GM12878 (cell line): ENCODE measurements at regions not wholly inside any gene's neighbourhood (a gene's known extent, or its start where the extent isn't known, plus 50 kb on each side); places are given as distances from the start of the nearest gene placed in this dataset.
"Not testable (repeated sequence)": the region's sequence is repeated elsewhere in the genome, so short reads cannot be mapped to it uniquely, and the experiment has no call there.

Experiments
- ATAC-seq: fragments of 200-7000 bp; cut with Tn5 transposase; 3 replicates; pipeline ENCODE4 v1.9.1; 2020; ENCODE audit warnings: mild to moderate bottlenecking, moderate library complexity
- BruUV-seq: library from RNA; stranded (reverse); fragments of 400-500 nt; replicated peaks from 2 replicates; lab custom pipeline; 2021; lab: Mats Ljungman, UMichigan
- CTCF ChIA-PET: fragments of 300-600 bp; sonication (Branson Sonifier 250); formaldehyde crosslinking; extraction: SDS; loops from one replicate; lab custom pipeline; 2021; ENCODE audit warnings: inconsistent platforms; lab: Yijun Ruan, JAX
- POLR2A ChIA-PET: fragments of 350-600 bp; formaldehyde crosslinking; extraction: SDS; loops from one replicate; lab custom pipeline; 2021; ENCODE audit warnings: inconsistent platforms; lab: Charles Lee
- RAD21 ChIA-PET: fragments of 300-600 bp; sonication (Branson Sonifier 250); formaldehyde crosslinking; loops from one replicate; lab custom pipeline; 2023; ENCODE audit warnings: antibody characterized with exemption; ENCODE audit not compliant: unreplicated experiment; lab: Charles Lee
- SMC1A ChIA-PET: fragments of 300-600 bp; sonication (Branson Sonifier 250); formaldehyde crosslinking; loops from one replicate; lab custom pipeline; 2023; ENCODE audit not compliant: unreplicated experiment, uncharacterized antibody; lab: Charles Lee
- DNase-seq: peaks from one replicate; pipeline ENCODE4 v3.0.0-alpha.2; 2011; ENCODE audit warnings: low read depth, low spot score
- FAIRE-seq: peaks from 3 replicates; lab custom pipeline; 2011; peaks lifted over from hg19 to GRCh38; lab: Jason Lieb, UNC
- H2AFZ ChIP-seq: 2 replicates; pipeline ENCODE4 v1.6.0; 2011; ENCODE audit warnings: low read depth, low read length, control low read depth; ENCODE audit not compliant: control insufficient read depth
- H3K27ac ChIP-seq: 2 replicates; pipeline ENCODE4 v1.5.1; 2011; ENCODE audit warnings: control low read depth; ENCODE audit not compliant: control insufficient read depth, insufficient read depth
- H3K27me3 ChIP-seq, 2 experiments: replicated peaks in 1 of 2; 2 replicates each; pipeline versions ENCODE4 v1.6.0 to v1.6.1; 2011; ENCODE audit warnings: low read length in 1 of 2; ENCODE audit not compliant: control insufficient read depth in 2 of 2, insufficient read depth in 2 of 2
- H3K36me3 ChIP-seq, 2 experiments: 2 replicates each; pipeline ENCODE4 v1.5.1; 2011; ENCODE audit warnings: low read length in 1 of 2; ENCODE audit not compliant: control insufficient read depth in 2 of 2, insufficient read depth in 2 of 2
- H3K4me1 ChIP-seq: 2 replicates; pipeline ENCODE4 v1.6.1; 2011; ENCODE audit warnings: mild to moderate bottlenecking, low read length, moderate library complexity, mixed read lengths; ENCODE audit not compliant: control insufficient read depth, insufficient read depth
- H3K4me2 ChIP-seq: 2 replicates; pipeline ENCODE4 v1.6.0; 2011; ENCODE audit warnings: control low read depth; ENCODE audit not compliant: control insufficient read depth, insufficient read depth
- H3K4me3 ChIP-seq: fragments of 200-600 bp; sonication (generic); 2 replicates; pipeline ENCODE4 v1.5.1; 2016
- H3K79me2 ChIP-seq: 2 replicates; pipeline ENCODE4 v1.6.0; 2011; ENCODE audit warnings: low read length; ENCODE audit not compliant: control insufficient read depth, insufficient read depth
- H3K9ac ChIP-seq: 2 replicates; pipeline ENCODE4 v1.8.0; 2011; ENCODE audit warnings: low read length, control low read depth, mixed read lengths; ENCODE audit not compliant: control insufficient read depth, insufficient read depth
- H3K9me3 ChIP-seq: replicated peaks from 3 replicates; pipeline ENCODE4 v1.5.1; 2011; ENCODE audit warnings: mild to moderate bottlenecking, low read length; ENCODE audit not compliant: control insufficient read depth, insufficient read depth
- H4K20me1 ChIP-seq: 2 replicates; pipeline ENCODE4 v1.6.0; 2011; ENCODE audit not compliant: control insufficient read depth, insufficient read depth
- EZH2 ChIP-seq: IDR thresholded peaks from 2 replicates; pipeline ENCODE4 v1.6.1; 2012; ENCODE audit warnings: low read depth, mild to moderate bottlenecking, control low read depth, inconsistent platforms, low read length, borderline replicate concordance; ENCODE audit not compliant: control insufficient read depth
- IRF4 ChIP-seq: IDR thresholded peaks from 2 replicates; pipeline ENCODE4 v1.6.1; 2011; ENCODE audit warnings: low read depth, low read length
- RAD51 ChIP-seq: fragments of 450-650 bp; IDR thresholded peaks from 2 replicates; pipeline ENCODE4 v1.6.1; 2016; ENCODE audit warnings: moderate library complexity, mild to moderate bottlenecking, inconsistent platforms
- ZBTB40 ChIP-seq: fragments of 450-650 bp; IDR thresholded peaks from 2 replicates; pipeline ENCODE4 v1.6.1; 2016; ENCODE audit warnings: mild to moderate bottlenecking, moderate library complexity, borderline replicate concordance
- WGBS: methylation state at CpG from one replicate; pipeline ENCODE4 v1.1.6; 2016; ENCODE audit warnings: low lambda C conversion rate; ENCODE audit not compliant: insufficient replicate concordance, insufficient coverage; ENCODE audit errors: missing lambda C conversion rate; 5-methylcytosine and 5-hydroxymethylcytosine counted together
- in situ Hi-C: fragments of 300-500 bp; cut with MboI; formaldehyde crosslinking; loops from 9 replicates; pipeline ENCODE4 v1.14.3; 2018; ENCODE audit warnings: mixed read lengths
- intact Hi-C: fragments of 100-400 bp; cut with micrococcal nuclease; formaldehyde crosslinking; loops from one replicate; pipeline ENCODE4 v1.14.2; 2022; ENCODE audit not compliant: unreplicated experiment

- no peak for FAIRE-seq
- Histone ChIP-seq H3K9ac (no peak overlapping the region), H3K9me3 (no peaks in the 10 kb centered on the region), H4K20me1 (no peaks in the 10 kb centered on the region), H3K4me3 (no peak overlapping the region), H3K27me3 (no peaks in the 10 kb centered on the region), H3K4me2 (no peak overlapping the region), H3K79me2 (no peaks in the 10 kb centered on the region), H3K4me1 (no peaks in the 10 kb centered on the region), H3K27ac (no peak overlapping the region), H2AFZ (no peak overlapping the region), H3K36me3 (no peaks in the 10 kb centered on the region)
- POLR2A ChIA-PET = no interaction called here
- in situ Hi-C loops (no loop called here), intact Hi-C loops (no loop called here)
- WGBS = 25% methylated on average over 3 of the region's 3 CpGs
- BruUV-seq = no TSS peak
- SMC1A ChIA-PET = no interaction called here
- no peak for ATAC-seq
- RAD21 ChIA-PET = no interaction called here
- DNase-seq = no peak
- TF ChIP-seq IRF4 (no peak), EZH2 (no peak), RAD51 (no peak), ZBTB40 (no peak)
- CTCF ChIA-PET = no interaction called here
Observed at GRCh38 chr18:14979875-14980274, 231.9 kb downstream of the ANKRD30B start.

- SMC1A ChIA-PET, H3K27ac ChIP-seq, H3K4me2 ChIP-seq, intact Hi-C loops, ATAC-seq, H4K20me1 ChIP-seq, H3K27me3 ChIP-seq, FAIRE-seq, CTCF ChIA-PET, H2AFZ ChIP-seq, POLR2A ChIA-PET, H3K9me3 ChIP-seq, H3K36me3 ChIP-seq, H3K79me2 ChIP-seq, H3K4me1 ChIP-seq, RAD21 ChIA-PET, DNase-seq, in situ Hi-C loops, BruUV-seq, H3K4me3 ChIP-seq, H3K9ac ChIP-seq: not testable (repeated sequence)
- 0% methylated on average over 1 of the region's 2 CpGs for WGBS
Observed at GRCh38 chr18:14984531-14984930, 236.6 kb downstream of the ANKRD30B start.

- FAIRE-seq, H3K4me3 ChIP-seq, H3K9me3 ChIP-seq, H3K4me1 ChIP-seq, in situ Hi-C loops, BruUV-seq, H3K36me3 ChIP-seq, ATAC-seq, DNase-seq, H3K4me2 ChIP-seq, POLR2A ChIA-PET, SMC1A ChIA-PET, CTCF ChIA-PET, H2AFZ ChIP-seq, intact Hi-C loops, RAD21 ChIA-PET, H3K27ac ChIP-seq, H3K79me2 ChIP-seq, H3K9ac ChIP-seq, H3K27me3 ChIP-seq, H4K20me1 ChIP-seq: not testable (repeated sequence)
- WGBS = 41% methylated on average over 20 of the region's 20 CpGs
Observed at GRCh38 chr18:14985291-14986013, 237.5 kb downstream of the ANKRD30B start.
